Caki2 (cell line): ENCODE measurements at regions not wholly inside any gene's neighbourhood (a gene's known extent, or its start where the extent isn't known, plus 50 kb on each side); places are given as distances from the start of the nearest gene placed in this dataset.
A peak's percentile ranks its signal among the peaks of the same experiment; 100 is the strongest.

Experiments used
- DNase-seq: peaks from one replicate; pipeline ENCODE4 v3.0.0-alpha.2; 2015; ENCODE audit warnings: low read depth
- in situ Hi-C: cut with HindIII; loops from 2 replicates; pipeline ENCODE4 v1.10.0; 2016; ENCODE audit warnings: low sequenced_read_pairs, low pct_unique_long_range_greater_than_20kb, mixed read lengths

- DNase-seq = peak; percentile 5
- in situ Hi-C loops = no loop called here
These were observed 608.6 kb upstream of the EEF2KMT start for GRCh38 chr16:5706211-5706610.

- in situ Hi-C loops = no loop called here
- DNase-seq = no peak
These were observed 606.7 kb upstream of the EEF2KMT start for GRCh38 chr16:5704271-5704670.

- no peak for DNase-seq
- in situ Hi-C loops = no loop called here
These were observed 595.8 kb upstream of the EEF2KMT start for GRCh38 chr16:5693426-5693825.

- in situ Hi-C loops = no loop called here
- no peak for DNase-seq
These were observed 584.4 kb upstream of the EEF2KMT start for GRCh38 chr16:5681966-5682365.

GRCh38 chr16:5678371-5678770, 580.8 kb upstream of the EEF2KMT start:
- in situ Hi-C loops = no loop called here
- DNase-seq = peak; percentile 30

- DNase-seq = no peak
- in situ Hi-C loops = no loop called here
These were observed 573.8 kb upstream of the EEF2KMT start for GRCh38 chr16:5671421-5671820.

GRCh38 chr16:5670198-5670597, 572.6 kb upstream of the EEF2KMT start:
- no peak for DNase-seq
- in situ Hi-C loops = no loop called here

GRCh38 chr16:5668553-5668952, 571.0 kb upstream of the EEF2KMT start:
- in situ Hi-C loops = no loop called here
- no peak for DNase-seq

- no peak for DNase-seq
- in situ Hi-C loops = no loop called here
These were observed 568.2 kb upstream of the EEF2KMT start for GRCh38 chr16:5665834-5666233.

- no peak for DNase-seq
- in situ Hi-C loops = no loop called here
These were observed 556.2 kb upstream of the EEF2KMT start for GRCh38 chr16:5653789-5654188.

DNA sequence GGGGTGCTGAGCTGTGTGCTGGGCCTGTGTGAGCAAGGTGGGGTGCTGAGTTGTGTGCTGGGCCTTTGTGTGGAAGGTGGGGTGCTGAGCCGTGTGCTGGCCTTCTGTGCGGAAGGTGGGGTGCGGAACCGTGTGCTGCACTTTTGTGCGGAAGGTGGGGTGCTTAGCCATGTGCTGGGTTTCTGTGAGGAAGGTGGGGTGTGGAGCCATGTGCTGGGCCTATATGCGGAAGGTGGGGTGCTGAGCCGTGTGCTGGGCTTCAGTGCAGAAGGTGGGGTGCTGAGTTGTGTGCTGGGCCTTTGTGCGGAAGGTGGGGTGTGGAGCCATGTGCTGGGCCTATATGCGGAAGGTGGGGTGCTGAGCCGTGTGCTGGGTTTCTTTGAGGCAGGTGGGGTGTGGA, 555.4 kb upstream of the EEF2KMT start:
- DNase-seq = no peak
- in situ Hi-C loops = no loop called here

GRCh38 chr16:5649762-5650743, 552.5 kb upstream of the EEF2KMT start:
- in situ Hi-C loops = no loop called here
- no peak for DNase-seq

GRCh38 chr16:5647051-5647450, 549.5 kb upstream of the EEF2KMT start:
- in situ Hi-C loops = no loop called here

DNA sequence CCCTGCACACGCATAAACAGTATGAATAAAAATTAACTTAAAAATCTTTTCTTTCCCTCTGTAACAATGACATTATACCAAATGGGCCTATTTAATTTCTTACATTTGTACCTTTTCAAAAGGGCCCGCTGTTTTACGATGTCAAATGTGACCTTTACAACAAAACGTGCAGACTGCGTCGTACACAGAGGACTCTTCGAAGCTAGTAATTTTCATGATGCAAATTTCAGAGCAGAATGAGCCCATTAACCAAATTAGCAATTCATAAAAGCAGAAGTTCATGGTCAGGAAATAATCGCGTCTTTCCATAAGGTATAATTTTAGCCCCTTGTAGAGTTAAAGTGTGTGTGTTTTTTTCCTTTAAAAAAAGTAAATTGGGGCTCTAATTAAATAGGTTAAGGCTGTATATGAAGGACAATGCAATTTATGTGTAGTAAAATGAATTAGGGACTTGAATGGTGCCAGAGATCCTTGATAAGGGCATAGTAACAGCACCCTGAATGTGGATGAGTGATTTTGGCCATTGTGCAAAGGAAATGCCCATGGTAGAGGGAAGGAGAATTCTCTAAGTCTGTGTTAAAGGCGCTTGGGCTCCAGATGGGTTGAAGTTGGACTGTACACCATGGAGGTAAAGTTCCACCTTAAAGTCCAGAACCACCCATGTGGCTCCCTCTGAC, 546.4 kb upstream of the EEF2KMT start:
- in situ Hi-C loops = no loop called here
- no peak for DNase-seq

More at GRCh38 chr16:5647051-5647450, 549.5 kb upstream of the EEF2KMT start:
- DNase-seq = no peak

GRCh38 chr16:5642436-5642835, 544.8 kb upstream of the EEF2KMT start:
- DNase-seq = no peak
- in situ Hi-C loops = no loop called here

GRCh38 chr16:5642011-5642410, 544.4 kb upstream of the EEF2KMT start:
- in situ Hi-C loops = no loop called here
- peak; percentile 39 for DNase-seq

DNA sequence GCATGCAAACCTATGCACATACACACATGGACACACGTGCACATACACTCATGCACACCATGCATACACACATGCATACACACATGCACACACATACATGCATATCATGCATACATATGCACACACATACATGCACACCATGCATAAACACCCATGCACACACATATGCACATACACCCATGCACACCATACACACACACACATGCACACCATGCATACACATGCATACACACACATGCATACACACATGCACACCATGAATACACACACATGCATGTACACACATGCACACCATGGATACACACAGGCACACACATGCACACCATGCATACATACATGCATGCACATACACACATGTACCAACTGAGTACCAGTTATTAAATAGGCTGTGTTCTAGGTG, 543.3 kb upstream of the EEF2KMT start:
- in situ Hi-C loops = no loop called here
- DNase-seq = no peak

DNA sequence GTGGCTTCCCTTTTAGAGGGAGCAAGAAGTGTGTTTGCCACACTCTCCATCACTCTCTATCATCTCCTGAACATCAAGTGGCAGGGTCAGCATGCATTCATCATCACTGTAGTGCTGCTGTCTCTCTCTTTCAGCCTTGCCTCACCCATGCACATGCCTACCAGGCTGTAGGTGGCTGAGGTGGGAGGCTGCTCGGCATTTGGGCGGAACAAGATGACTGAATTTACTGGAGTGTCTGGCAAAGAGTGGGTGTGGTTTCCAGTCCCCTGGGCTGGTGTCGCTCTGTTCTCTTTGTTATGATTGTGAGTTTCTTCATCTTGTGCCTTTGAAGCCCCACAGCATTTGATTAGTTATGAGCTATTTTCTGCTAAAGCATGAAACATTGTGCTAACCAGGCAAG, 541.9 kb upstream of the EEF2KMT start:
- no peak for DNase-seq
- in situ Hi-C loops = no loop called here

DNA sequence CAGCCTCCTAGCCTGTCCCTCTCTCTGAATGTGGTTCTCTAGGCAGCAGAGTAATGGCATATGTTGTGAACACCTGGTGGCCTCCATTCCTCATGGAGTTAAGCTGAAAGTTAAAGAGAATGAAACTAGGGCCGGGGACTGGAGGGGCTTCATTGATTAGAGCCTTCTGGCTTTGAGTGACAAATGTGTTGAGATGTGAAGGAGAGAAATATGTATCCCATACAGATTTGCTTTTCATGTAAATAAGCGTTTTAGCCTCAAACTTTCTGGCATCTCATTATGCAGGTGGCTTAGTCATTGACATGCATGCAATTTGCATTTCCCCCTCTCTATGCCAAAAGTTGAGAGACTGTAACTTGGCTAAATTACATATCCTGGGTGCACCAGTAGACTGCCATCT, 537.7 kb upstream of the EEF2KMT start:
- no peak for DNase-seq
- in situ Hi-C loops = no loop called here
